ENCODE measurements at regions not wholly inside any gene's neighbourhood (a gene's known extent, or its start where the extent isn't known, plus 50 kb on each side); places are given as distances from the start of the nearest gene placed in this dataset.

- Histone ChIP-seq H3K4me3 (no peak overlapping the region), H3K36me3 (no peaks in the 10 kb centered on the region), H3K27ac (no peak overlapping the region), H3K27me3 (no peaks in the 10 kb centered on the region), H3K4me1 (no peaks in the 10 kb centered on the region), H3K9me3 (peaks cover 0 to 4% (median 0%) of the 10 kb centered on the region in 4 donors)
- DNase-seq = no peak
- no peak for TF ChIP-seq CTCF (IDR thresholded peaks at IDR 0.05)
- no peak for TF ChIP-seq POLR2AphosphoS5 (IDR thresholded peaks at IDR 0.05)
- no peak for TF ChIP-seq EP300 (IDR thresholded peaks at IDR 0.05)
- no peak for TF ChIP-seq POLR2A (IDR thresholded peaks at IDR 0.05)
- intact Hi-C loops (cut with DNase I) = no loop called here
- 90 to 93% methylated on average over 1 of the region's 1 CpG for WGBS, 2 donors
These were observed 111.9 kb downstream of the INHBA start for GRCh38 chr7:41590986-41591385.

GRCh38 chr7:41588341-41588740, 114.5 kb downstream of the INHBA start:
- Histone ChIP-seq H3K36me3 (no peaks in the 10 kb centered on the region), H3K9me3 (no peaks in the 10 kb centered on the region), H3K27me3 (no peaks in the 10 kb centered on the region), H3K27ac (no peak overlapping the region), H3K4me3 (no peak overlapping the region), H3K4me1 (no peaks in the 10 kb centered on the region)
- WGBS, 2 donors = 77 to 86% methylated on average over 5 of the region's 5 CpGs
- TF ChIP-seq CTCF (IDR thresholded peaks at IDR 0.05) = no peak
- no peak for TF ChIP-seq POLR2AphosphoS5 (IDR thresholded peaks at IDR 0.05)
- no peak for TF ChIP-seq POLR2A (IDR thresholded peaks at IDR 0.05)
- no peak for TF ChIP-seq EP300 (IDR thresholded peaks at IDR 0.05)
- intact Hi-C loops (cut with DNase I) = no loop called here
- DNase-seq = no peak

GRCh38 chr7:41586931-41587640, 115.8 kb downstream of the INHBA start:
- WGBS, 2 donors = 54 to 82% methylated on average over 3 of the region's 3 CpGs
- DNase-seq = no peak
- Histone ChIP-seq H3K27me3 (no peaks in the 10 kb centered on the region), H3K4me3 (no peak overlapping the region), H3K9me3 (no peaks in the 10 kb centered on the region), H3K4me1 (no peaks in the 10 kb centered on the region), H3K36me3 (no peaks in the 10 kb centered on the region), H3K27ac (no peak overlapping the region)
- intact Hi-C loops (cut with DNase I) = no loop called here
- TF ChIP-seq CTCF (IDR thresholded peaks at IDR 0.05) (no peak), POLR2AphosphoS5 (IDR thresholded peaks at IDR 0.05) (no peak), POLR2A (IDR thresholded peaks at IDR 0.05) (no peak), EP300 (IDR thresholded peaks at IDR 0.05) (no peak)

- Histone ChIP-seq H3K4me3 (no peak overlapping the region), H3K27me3 (no peaks in the 10 kb centered on the region), H3K4me1 (no peaks in the 10 kb centered on the region), H3K36me3 (no peaks in the 10 kb centered on the region), H3K27ac (no peak overlapping the region), H3K9me3 (no peaks in the 10 kb centered on the region)
- WGBS, 2 donors = 81 to 82% methylated on average over 5 of the region's 5 CpGs
- no peak for DNase-seq
- intact Hi-C loops (cut with DNase I) = no loop called here
- TF ChIP-seq CTCF (IDR thresholded peaks at IDR 0.05) = no peak
- TF ChIP-seq EP300 (IDR thresholded peaks at IDR 0.05) = no peak
- TF ChIP-seq POLR2A (IDR thresholded peaks at IDR 0.05) = no peak
- no peak for TF ChIP-seq POLR2AphosphoS5 (IDR thresholded peaks at IDR 0.05)
These were observed 118.1 kb downstream of the INHBA start for GRCh38 chr7:41584746-41585145.

GRCh38 chr7:41582116-41582515, 120.8 kb downstream of the INHBA start:
- no peaks in the 10 kb centered on the region for H3K4me1 ChIP-seq
- no peaks in the 10 kb centered on the region for H3K27me3 ChIP-seq
- no peaks in the 10 kb centered on the region for H3K9me3 ChIP-seq
- H3K27ac ChIP-seq = no peak overlapping the region
- no peak for DNase-seq
- TF ChIP-seq EP300 (IDR thresholded peaks at IDR 0.05) = no peak
- H3K36me3 ChIP-seq = no peaks in the 10 kb centered on the region
- H3K4me3 ChIP-seq = no peak overlapping the region
- WGBS, 2 donors = 74 to 88% methylated on average over 1 of the region's 1 CpG
- intact Hi-C loops (cut with DNase I) = no loop called here

Measured in sigmoid colon (tissue), 6 donors.